Vagina (tissue), 2 donors: ENCODE measurements at regions not wholly inside any gene's neighbourhood (a gene's known extent, or its start where the extent isn't known, plus 50 kb on each side); places are given as distances from the start of the nearest gene placed in this dataset.
A peak's percentile ranks its signal among the peaks of the same experiment; 100 is the strongest.

Experiments
- DNase-seq, 2 donors: peaks; one replicate each; pipeline ENCODE4 v3.0.0-alpha.2; 2017; ENCODE audit errors: extremely low spot score in 2 of 2
- H3K27ac ChIP-seq: fragments of 200-600 bp; sonication (generic); one replicate; pipeline ENCODE4 v1.5.1; 2019
- H3K27me3 ChIP-seq: fragments of 200-600 bp; sonication (generic); one replicate; pipeline ENCODE4 v1.5.1; 2019
- H3K36me3 ChIP-seq, 2 donors: fragments of 200-600 bp; sonication (generic); one replicate each; pipeline ENCODE4 v1.5.1; 2017 to 2019
- H3K4me1 ChIP-seq: fragments of 200-600 bp; sonication (generic); one replicate; pipeline ENCODE4 v1.5.1; 2019
- H3K4me3 ChIP-seq, 2 donors: fragments of 200-600 bp; sonication (generic); 1 replicate in 1 of 2; 2 replicates in 1 of 2; pipeline ENCODE4 v1.5.1; 2016 to 2019
- H3K9me3 ChIP-seq: fragments of 200-600 bp; sonication (generic); one replicate; pipeline ENCODE4 v1.5.1; 2019
- CTCF ChIP-seq, 3 experiments: fragments of 450-650 bp in 2 of 3; fragments of 200-600 bp in 1 of 3; sonication (generic) in 1 of 3; IDR thresholded peaks; one replicate each; pipeline ENCODE4 v1.5.1; 2017 to 2019; ENCODE audit warnings: antibody characterized with exemption in 3 of 3, mild to moderate bottlenecking in 2 of 3, moderate library complexity in 2 of 3
- POLR2A ChIP-seq, 2 donors: fragments of 450-650 bp; IDR thresholded peaks; one replicate each; pipeline ENCODE4 v1.6.1; 2017; ENCODE audit warnings: antibody characterized with exemption in 2 of 2, mild to moderate bottlenecking in 2 of 2, moderate library complexity in 2 of 2
- POLR2AphosphoS5 ChIP-seq, 2 donors: sonication (generic); formaldehyde crosslinking; IDR thresholded peaks; one replicate each; pipeline ENCODE4 v1.9.0; 2017; ENCODE audit warnings: antibody characterized with exemption in 2 of 2, mild to moderate bottlenecking in 2 of 2, low read depth in 1 of 2; ENCODE audit not compliant: insufficient read depth in 1 of 2
- intact Hi-C: fragments of 100-400 bp; cut with DNase I; formaldehyde crosslinking; loops from one replicate; pipeline ENCODE4 v1.15.1; 2023

- no peaks in the 10 kb centered on the region for H3K4me1 ChIP-seq
- TF ChIP-seq POLR2AphosphoS5 (IDR thresholded peaks at IDR 0.05; ENCODE audit: insufficient read depth in 1 of 2, low read depth in 1 of 2): no peak
- no peak for TF ChIP-seq CTCF (IDR thresholded peaks at IDR 0.05)
- no peak for TF ChIP-seq POLR2A (IDR thresholded peaks at IDR 0.05)
- no peaks in the 10 kb centered on the region for H3K36me3 ChIP-seq
- DNase-seq: no peak
- H3K27ac ChIP-seq: no peak overlapping the region
- H3K9me3 ChIP-seq: no peaks in the 10 kb centered on the region
- no peaks in the 10 kb centered on the region for H3K27me3 ChIP-seq
- intact Hi-C loops: no loop called here
- no peak overlapping the region for H3K4me3 ChIP-seq
These were observed 161.2 kb upstream of the RGMA start for GRCh38 chr15:93250209-93250608.

GRCh38 chr15:93249623-93250022, 160.6 kb upstream of the RGMA start:
- no peaks in the 10 kb centered on the region for H3K9me3 ChIP-seq
- no peak overlapping the region for H3K4me3 ChIP-seq
- intact Hi-C loops: no loop called here
- H3K36me3 ChIP-seq: no peaks in the 10 kb centered on the region
- H3K27ac ChIP-seq: no peak overlapping the region
- H3K27me3 ChIP-seq: no peaks in the 10 kb centered on the region
- no peak for TF ChIP-seq POLR2A (IDR thresholded peaks at IDR 0.05)
- no peak for DNase-seq
- no peaks in the 10 kb centered on the region for H3K4me1 ChIP-seq

- DNase-seq: peak; percentile 77 to 93
- TF ChIP-seq POLR2AphosphoS5 (IDR thresholded peaks at IDR 0.05; ENCODE audit: insufficient read depth in 1 of 2, low read depth in 1 of 2): no peak
- TF ChIP-seq POLR2A (IDR thresholded peaks at IDR 0.05): no peak
- TF ChIP-seq CTCF (IDR thresholded peaks at IDR 0.05): no peak
- Histone ChIP-seq H3K4me3 (no peak overlapping the region), H3K27me3 (no peaks in the 10 kb centered on the region), H3K9me3 (no peaks in the 10 kb centered on the region), H3K36me3 (no peaks in the 10 kb centered on the region), H3K4me1 (no peaks in the 10 kb centered on the region), H3K27ac (no peak overlapping the region)
- intact Hi-C loops: no loop called here
These were observed 158.6 kb upstream of the RGMA start for GRCh38 chr15:93247466-93248121.

- Histone ChIP-seq H3K4me1 (no peaks in the 10 kb centered on the region), H3K27me3 (no peaks in the 10 kb centered on the region), H3K9me3 (no peaks in the 10 kb centered on the region), H3K4me3 (no peak overlapping the region), H3K36me3 (no peaks in the 10 kb centered on the region), H3K27ac (no peak overlapping the region)
- DNase-seq: peak; percentile 64 to 74
- intact Hi-C loops: no loop called here
- no peak for TF ChIP-seq POLR2AphosphoS5 (IDR thresholded peaks at IDR 0.05; ENCODE audit: insufficient read depth in 1 of 2, low read depth in 1 of 2)
- TF ChIP-seq POLR2A (IDR thresholded peaks at IDR 0.05): no peak
- TF ChIP-seq CTCF (IDR thresholded peaks at IDR 0.05): no peak
These were observed 157.5 kb upstream of the RGMA start for GRCh38 chr15:93246266-93247242.

GRCh38 chr15:93245661-93246042, 156.6 kb upstream of the RGMA start:
- Histone ChIP-seq H3K4me3 (no peak overlapping the region), H3K9me3 (no peaks in the 10 kb centered on the region), H3K27me3 (no peaks in the 10 kb centered on the region), H3K4me1 (no peaks in the 10 kb centered on the region), H3K27ac (no peak overlapping the region), H3K36me3 (no peaks in the 10 kb centered on the region)
- TF ChIP-seq CTCF (IDR thresholded peaks at IDR 0.05): no peak
- TF ChIP-seq POLR2AphosphoS5 (IDR thresholded peaks at IDR 0.05; ENCODE audit: insufficient read depth in 1 of 2, low read depth in 1 of 2): no peak
- TF ChIP-seq POLR2A (IDR thresholded peaks at IDR 0.05): no peak
- peak in 1 of 2 donors; percentile 58 for DNase-seq
- intact Hi-C loops: no loop called here
